Activated CD4-positive, alpha-beta T cell treated with anti-CD3 and anti-CD28 coated beads for 4 hours (primary cell): ENCODE measurements at regions not wholly inside any gene's neighbourhood (a gene's known extent, or its start where the extent isn't known, plus 50 kb on each side); places are given as distances from the start of the nearest gene placed in this dataset.
"Not testable (repeated sequence)": the region's sequence is repeated elsewhere in the genome, so short reads cannot be mapped to it uniquely, and the experiment has no call there.

Experiments used
- DNase-seq, 2 donors: peaks; one replicate each; pipeline ENCODE4 v3.0.0-alpha.2; 2020

- no peak for DNase-seq
These were observed 815.7 kb downstream of the BRD1 start for GRCh38 chr22:49011769-49012648.

DNA sequence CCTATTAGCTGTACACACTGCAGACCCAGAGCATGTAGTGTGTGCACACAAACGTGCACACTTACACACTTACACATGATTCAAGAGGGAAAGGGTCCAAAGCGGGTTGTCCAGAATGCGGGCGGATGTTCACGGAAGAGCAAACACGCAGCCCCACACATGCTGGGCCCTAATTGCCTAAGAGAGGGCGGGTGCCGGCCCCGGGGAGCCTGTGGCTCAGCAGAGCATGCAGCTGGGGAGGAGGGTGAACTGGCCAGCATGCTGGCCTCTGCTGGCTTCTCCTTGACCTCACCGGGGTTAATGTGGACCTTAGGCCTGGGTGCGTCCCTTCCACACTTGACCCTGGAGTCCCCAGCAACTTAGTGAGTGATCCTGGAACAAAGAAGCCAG is 816.3 kb downstream of the BRD1 start:
- DNase-seq, result no peak

- no peak for DNase-seq
These were observed 816.8 kb downstream of the BRD1 start for GRCh38 chr22:49010901-49011300.

DNA sequence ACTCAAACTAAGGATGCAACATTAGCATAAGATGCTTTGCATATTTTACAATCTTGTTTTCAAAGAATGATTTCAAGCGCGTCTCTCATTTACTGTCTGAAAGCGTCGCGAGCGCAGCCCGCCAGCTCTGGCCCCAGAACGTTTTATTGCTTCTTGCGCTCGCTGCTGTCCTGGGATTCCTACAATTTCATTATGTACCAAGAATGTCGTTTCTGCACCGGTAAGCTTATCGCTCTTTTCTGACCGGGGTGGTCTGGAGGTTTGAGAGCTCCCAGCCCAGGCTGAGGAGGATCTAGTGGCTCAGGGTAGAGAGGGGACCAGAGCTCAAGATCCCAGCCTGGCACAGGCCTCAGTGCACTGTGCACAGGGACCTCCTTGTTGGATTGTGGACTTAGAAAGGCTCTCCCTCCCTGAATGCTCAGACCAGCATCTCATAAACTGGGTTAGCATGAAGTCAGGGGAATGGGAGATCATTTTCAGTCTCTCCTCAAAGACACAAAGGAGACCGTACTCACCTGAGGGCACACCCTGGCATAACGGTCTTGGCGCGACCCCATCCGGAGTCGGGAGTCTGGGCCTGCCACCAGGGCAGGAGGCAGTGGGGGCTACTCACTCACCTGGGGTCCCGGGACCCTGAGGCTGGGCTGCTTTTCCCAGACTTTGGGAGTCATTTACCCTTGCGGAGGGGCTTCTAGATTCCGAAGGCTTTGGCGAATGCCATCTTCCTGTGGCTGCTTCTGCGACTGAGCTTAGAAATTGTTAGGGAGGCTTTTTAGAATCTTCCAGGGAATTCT is 817.4 kb downstream of the BRD1 start:
- no peak for DNase-seq

- DNase-seq, result no peak
These were observed 818.2 kb downstream of the BRD1 start for GRCh38 chr22:49009359-49010063.

GRCh38 chr22:49008682-49009235 is 818.9 kb downstream of the BRD1 start:
- DNase-seq, result no peak

GRCh38 chr22:49007013-49007653 is 820.5 kb downstream of the BRD1 start:
- DNase-seq, result no peak

GRCh38 chr22:49006207-49007012 is 821.3 kb downstream of the BRD1 start:
- no peak for DNase-seq

GRCh38 chr22:49005557-49005956 is 822.1 kb downstream of the BRD1 start:
- no peak for DNase-seq

DNA sequence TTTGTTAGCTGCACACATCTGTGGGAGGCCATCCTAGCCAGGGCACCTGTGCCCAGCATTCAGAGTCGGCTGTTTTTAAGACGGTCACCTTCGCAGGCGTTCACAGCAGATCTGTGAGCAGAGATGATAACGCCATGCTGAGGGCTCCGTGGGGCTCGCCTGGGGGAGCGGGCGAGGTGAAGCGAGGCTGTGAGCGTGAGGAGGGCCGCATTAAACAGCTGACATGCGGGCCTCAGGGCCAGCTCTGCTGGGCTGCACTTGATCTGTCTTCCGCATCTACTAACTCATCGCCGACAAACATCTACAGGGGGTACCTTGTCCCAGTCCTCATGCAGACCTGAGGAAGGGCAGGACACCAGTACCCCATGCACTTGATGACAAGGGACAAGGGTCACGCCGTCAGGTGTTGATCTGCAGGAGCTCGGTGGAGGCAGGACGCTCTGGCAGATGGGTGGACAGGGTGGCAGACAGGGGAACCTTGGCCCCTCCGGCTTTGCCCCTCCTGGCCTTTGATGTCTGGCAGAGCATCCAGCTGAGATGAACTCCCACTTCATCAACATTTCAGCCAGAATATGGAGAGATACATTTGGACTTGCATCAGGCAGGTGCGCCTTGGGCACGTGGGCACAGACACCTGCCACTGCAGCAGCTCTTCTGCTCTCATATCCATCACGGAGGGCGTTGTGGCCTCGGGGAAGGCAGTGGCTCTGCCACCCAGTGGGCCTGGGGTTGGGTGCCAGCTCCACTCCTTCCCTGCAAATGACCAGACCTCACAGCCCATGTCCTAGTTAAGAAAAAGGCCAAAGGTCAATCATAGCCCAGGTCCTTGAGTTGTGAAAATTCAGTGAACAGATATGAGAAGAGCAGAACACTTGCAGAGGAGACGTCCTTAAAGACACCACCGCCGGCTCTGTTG is 822.9 kb downstream of the BRD1 start:
- no peak for DNase-seq

- not testable (repeated sequence) for DNase-seq
These were observed 830.1 kb downstream of the BRD1 start for GRCh38 chr22:48997605-48998004.

GRCh38 chr22:48993655-48994054 is 834.0 kb downstream of the BRD1 start:
- no peak for DNase-seq

GRCh38 chr22:48984639-48985038 is 843.0 kb downstream of the BRD1 start:
- DNase-seq, result no peak

- DNase-seq, result no peak
These were observed 845.3 kb downstream of the BRD1 start for GRCh38 chr22:48982321-48982905.

DNA sequence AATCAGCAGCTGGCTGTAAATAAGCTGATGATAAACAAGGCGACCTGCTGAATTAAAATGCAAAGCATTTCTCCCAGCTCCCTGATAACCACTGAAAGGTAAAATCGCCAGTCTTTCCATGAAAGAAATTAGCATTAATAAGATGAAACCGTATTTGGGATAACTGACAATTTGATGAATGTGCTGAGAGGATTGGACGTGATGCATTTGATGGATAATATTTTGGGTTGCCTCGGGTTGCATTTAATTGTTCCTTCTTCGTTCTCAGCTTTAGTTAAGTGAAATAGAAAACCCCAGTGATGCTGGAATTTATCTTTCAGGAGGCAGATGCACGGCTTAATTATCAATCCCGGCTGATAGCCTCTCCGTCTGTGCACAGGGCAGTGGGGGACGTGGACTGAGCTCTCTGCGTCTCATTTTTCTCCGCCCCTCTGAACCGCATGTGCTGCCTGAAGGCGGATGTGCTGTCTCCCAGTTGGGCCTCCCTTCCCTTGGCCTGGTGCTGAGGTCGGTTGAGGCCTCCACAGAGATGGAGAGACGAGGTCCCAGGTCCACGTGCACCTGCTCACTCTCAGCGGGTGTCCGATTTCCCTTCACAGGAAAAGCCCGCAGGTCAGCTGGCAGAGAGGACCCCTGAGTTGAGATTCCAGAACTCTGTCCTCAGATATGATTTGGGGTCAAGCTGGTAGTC is 846.2 kb downstream of the BRD1 start:
- DNase-seq, result no peak

DNA sequence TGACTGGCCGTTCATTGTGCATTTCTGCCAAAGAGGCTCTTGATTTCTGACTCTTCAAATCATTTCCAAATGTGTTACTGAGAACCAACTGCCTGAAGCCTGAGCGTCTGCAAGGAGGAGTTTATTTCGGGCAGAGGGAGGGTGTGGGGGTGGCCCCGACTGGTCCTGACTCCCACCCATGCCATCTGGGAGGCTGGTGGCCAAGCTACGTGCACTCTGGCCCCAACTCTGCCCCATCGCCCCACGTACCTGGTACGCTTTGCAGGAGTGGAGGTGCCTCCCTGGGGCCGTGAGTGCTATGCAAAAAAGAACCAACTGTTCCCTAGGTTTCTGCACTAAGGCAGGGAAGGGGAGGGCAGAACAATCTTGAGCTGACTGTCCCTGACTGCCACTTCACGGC is 846.8 kb downstream of the BRD1 start:
- DNase-seq, result no peak

DNA sequence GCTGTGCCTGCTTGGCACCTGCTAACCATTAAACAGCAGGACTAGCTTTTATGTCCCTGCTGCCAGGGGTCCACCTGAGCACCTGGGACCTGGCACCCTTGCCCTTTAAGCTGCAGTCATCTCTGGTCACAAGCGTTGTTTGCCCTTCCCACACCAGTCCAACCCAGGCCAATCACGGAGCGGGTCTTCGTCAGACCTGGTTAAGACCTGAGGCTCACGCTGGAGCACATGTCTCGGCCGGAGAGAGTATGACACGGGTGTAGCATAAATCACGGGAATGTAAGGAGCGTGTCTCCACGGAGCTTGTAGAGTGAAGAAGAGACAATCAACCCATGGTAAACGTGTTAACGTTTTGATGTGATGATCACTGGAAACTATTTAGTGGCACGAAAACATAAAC is 847.3 kb downstream of the BRD1 start:
- no peak for DNase-seq

DNA sequence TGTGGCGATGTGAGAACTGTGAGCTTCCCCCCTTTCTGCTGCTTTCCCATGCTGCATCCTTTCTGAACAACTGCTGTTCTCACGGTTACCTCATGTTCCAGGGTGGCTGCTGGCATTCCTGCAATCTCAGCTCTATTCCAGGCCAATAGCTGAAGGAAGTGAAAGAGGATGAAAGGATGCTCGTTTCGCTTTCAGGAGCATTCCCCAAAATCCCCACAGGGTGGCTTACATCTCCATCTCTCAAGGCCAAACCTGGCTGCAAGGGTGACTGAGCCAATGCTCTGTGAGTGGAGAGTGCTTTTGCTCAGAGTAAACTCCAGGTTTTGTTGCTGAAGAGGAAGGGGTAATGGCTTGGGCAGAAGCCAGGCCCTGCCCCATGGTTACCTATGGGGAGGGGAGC is 848.2 kb downstream of the BRD1 start:
- no peak for DNase-seq
